DND-41 (cell line): ENCODE measurements at regions not wholly inside any gene's neighbourhood (a gene's known extent, or its start where the extent isn't known, plus 50 kb on each side); places are given as distances from the start of the nearest gene placed in this dataset.

ENCODE experiments used
- ATAC-seq: fragments of 200-7000 bp; cut with Tn5 transposase; 3 replicates; pipeline ENCODE4 v1.9.1; 2021; ENCODE audit warnings: low read depth; ENCODE audit not compliant: insufficient read depth
- DNase-seq: peaks from one replicate; pipeline ENCODE4 v3.0.0-alpha.2; 2020
- H2AFZ ChIP-seq: 2 replicates; pipeline ENCODE4 v1.6.0; 2012; ENCODE audit warnings: low read depth, low read length
- H3K27ac ChIP-seq: 2 replicates; pipeline ENCODE4 v1.5.1; 2012; ENCODE audit warnings: low read length, inconsistent platforms
- H3K27me3 ChIP-seq: fragments of 200-600 bp; sonication (generic); 2 replicates; pipeline ENCODE4 v1.6.0; 2012; ENCODE audit warnings: low read length, mild to moderate bottlenecking, inconsistent platforms; ENCODE audit not compliant: insufficient read depth, poor library complexity
- H3K36me3 ChIP-seq: 2 replicates; pipeline ENCODE4 v1.5.1; 2012; ENCODE audit warnings: low read length, inconsistent platforms; ENCODE audit not compliant: insufficient read depth
- H3K4me1 ChIP-seq: 2 replicates; pipeline ENCODE4 v1.5.1; 2012; ENCODE audit warnings: mild to moderate bottlenecking, low read length; ENCODE audit not compliant: insufficient read depth
- H3K4me2 ChIP-seq: 2 replicates; pipeline ENCODE4 v1.6.0; 2012; ENCODE audit warnings: mild to moderate bottlenecking, moderate library complexity, low read length, inconsistent platforms; ENCODE audit not compliant: insufficient read depth
- H3K4me3 ChIP-seq, 2 experiments: fragments of 200-600 bp in 1 of 2; shearing (Covaris generic) in 1 of 2; 2 replicates each; pipeline ENCODE4 v1.5.1; 2012 to 2016; ENCODE audit warnings: inconsistent platforms in 2 of 2, low read length in 2 of 2, mild to moderate bottlenecking in 2 of 2, low read depth in 1 of 2, moderate library complexity in 1 of 2
- H3K79me2 ChIP-seq: 2 replicates; pipeline ENCODE4 v1.6.0; 2012; ENCODE audit warnings: low read length, inconsistent platforms; ENCODE audit not compliant: insufficient read depth
- H3K9ac ChIP-seq: 2 replicates; pipeline ENCODE4 v1.6.0; 2012; ENCODE audit warnings: low read depth, mild to moderate bottlenecking, inconsistent platforms, low read length, moderate library complexity
- H3K9me3 ChIP-seq: 2 replicates; pipeline ENCODE4 v1.5.1; 2012; ENCODE audit warnings: low read length, moderate library complexity, mild to moderate bottlenecking, inconsistent platforms; ENCODE audit not compliant: insufficient read depth, severe bottlenecking
- H4K20me1 ChIP-seq: 2 replicates; pipeline ENCODE4 v1.6.0; 2012; ENCODE audit warnings: low read length; ENCODE audit not compliant: insufficient read depth
- EZH2 ChIP-seq: IDR thresholded peaks from 3 replicates; pipeline ENCODE4 v1.6.1; 2012; ENCODE audit warnings: borderline replicate concordance, low read depth, mild to moderate bottlenecking, moderate library complexity, low read length, inconsistent platforms; ENCODE audit not compliant: severe bottlenecking
- TF ChIP-seq, protein P1 (sequence below): IDR thresholded peaks from 2 replicates; pipeline ENCODE4 v1.5.1; 2012; ENCODE audit warnings: borderline replicate concordance, low read length, moderate library complexity, mild to moderate bottlenecking; ENCODE audit not compliant: poor library complexity, severe bottlenecking; ENCODE audit errors: extremely low read depth

DNA sequence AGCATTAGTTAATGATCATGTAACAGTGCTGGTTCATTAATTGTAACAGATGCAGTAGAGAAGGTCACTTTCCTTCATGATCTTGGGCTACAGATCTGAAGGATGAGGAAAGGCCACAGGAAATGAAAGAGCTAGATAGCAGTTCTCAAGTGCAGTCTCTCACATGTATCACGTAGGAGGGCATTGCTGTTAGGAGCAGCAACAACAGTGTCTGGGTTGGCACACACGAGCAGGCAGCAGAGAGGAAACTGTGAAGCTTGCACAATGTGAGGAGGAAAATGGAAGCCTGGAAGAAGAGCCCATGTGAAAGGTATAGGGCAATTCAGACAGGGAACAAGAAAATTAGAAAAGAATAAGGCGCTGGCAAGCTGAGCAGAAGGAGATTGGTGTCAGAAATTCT is 1741.5 kb downstream of the PCDH9 start:
- Histone ChIP-seq H3K36me3 (no peaks in the 10 kb centered on the region), H3K4me3 (no peak overlapping the region), H3K27ac (no peak overlapping the region), H4K20me1 (no peaks in the 10 kb centered on the region), H3K9me3 (no peaks in the 10 kb centered on the region), H3K79me2 (no peaks in the 10 kb centered on the region), H3K4me1 (no peaks in the 10 kb centered on the region), H3K4me2 (no peak overlapping the region), H3K9ac (no peak overlapping the region), H3K27me3 (no peaks in the 10 kb centered on the region), H2AFZ (no peak overlapping the region)
- DNase-seq = no peak
- TF ChIP-seq, protein P1, sequence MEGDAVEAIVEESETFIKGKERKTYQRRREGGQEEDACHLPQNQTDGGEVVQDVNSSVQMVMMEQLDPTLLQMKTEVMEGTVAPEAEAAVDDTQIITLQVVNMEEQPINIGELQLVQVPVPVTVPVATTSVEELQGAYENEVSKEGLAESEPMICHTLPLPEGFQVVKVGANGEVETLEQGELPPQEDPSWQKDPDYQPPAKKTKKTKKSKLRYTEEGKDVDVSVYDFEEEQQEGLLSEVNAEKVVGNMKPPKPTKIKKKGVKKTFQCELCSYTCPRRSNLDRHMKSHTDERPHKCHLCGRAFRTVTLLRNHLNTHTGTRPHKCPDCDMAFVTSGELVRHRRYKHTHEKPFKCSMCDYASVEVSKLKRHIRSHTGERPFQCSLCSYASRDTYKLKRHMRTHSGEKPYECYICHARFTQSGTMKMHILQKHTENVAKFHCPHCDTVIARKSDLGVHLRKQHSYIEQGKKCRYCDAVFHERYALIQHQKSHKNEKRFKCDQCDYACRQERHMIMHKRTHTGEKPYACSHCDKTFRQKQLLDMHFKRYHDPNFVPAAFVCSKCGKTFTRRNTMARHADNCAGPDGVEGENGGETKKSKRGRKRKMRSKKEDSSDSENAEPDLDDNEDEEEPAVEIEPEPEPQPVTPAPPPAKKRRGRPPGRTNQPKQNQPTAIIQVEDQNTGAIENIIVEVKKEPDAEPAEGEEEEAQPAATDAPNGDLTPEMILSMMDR = no peak
- TF ChIP-seq EZH2 = no peak
- ATAC-seq = no peak

DNA sequence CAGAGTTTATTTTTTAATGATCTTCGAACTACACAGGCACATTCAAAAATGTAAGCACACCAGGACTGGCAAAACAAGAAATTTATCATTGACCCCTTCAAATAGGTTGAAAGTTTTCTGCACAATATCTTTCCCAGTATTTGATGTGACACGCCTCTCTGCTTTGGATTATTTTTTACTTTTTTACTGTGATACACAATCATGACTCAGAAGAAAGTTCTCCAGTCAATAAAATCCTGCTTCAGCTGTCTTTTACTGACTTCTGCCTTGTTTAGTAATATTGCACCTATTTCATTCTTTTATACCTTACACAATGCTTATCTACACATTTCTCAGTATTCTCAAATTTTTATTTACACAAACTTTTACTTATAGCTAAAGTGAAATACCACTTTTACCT is 1750.4 kb downstream of the PCDH9 start:
- DNase-seq (no peak), ATAC-seq (no peak)
- H3K9ac ChIP-seq = no peak overlapping the region
- H3K27ac ChIP-seq = no peak overlapping the region
- H3K4me3 ChIP-seq = no peak overlapping the region
- no peaks in the 10 kb centered on the region for H4K20me1 ChIP-seq
- no peak overlapping the region for H2AFZ ChIP-seq
- no peaks in the 10 kb centered on the region for H3K9me3 ChIP-seq
- H3K27me3 ChIP-seq = no peaks in the 10 kb centered on the region
- no peaks in the 10 kb centered on the region for H3K36me3 ChIP-seq
- H3K79me2 ChIP-seq = no peaks in the 10 kb centered on the region
- TF ChIP-seq, protein P1 = no peak
- TF ChIP-seq EZH2 = no peak
- no peaks in the 10 kb centered on the region for H3K4me1 ChIP-seq
- H3K4me2 ChIP-seq = no peak overlapping the region

DNA sequence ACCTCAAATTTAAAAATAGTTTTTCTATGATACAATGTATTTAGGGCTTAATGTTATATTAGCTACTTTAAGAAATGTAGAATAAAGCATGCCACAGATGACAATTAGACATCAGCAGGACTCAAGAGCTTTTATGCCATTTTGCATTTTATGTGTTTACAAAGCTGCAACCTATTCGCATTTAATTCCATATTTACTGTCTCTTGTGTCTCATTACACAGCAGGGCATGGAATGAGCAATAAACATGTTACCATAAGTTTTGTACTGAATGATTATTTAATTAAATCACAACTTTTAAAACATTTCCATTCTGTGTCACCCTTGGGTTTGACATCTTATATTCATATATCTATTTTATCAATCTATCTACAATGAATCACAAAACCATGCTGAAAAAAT is 1756.9 kb downstream of the PCDH9 start:
- no peak overlapping the region for H3K9ac ChIP-seq
- no peaks in the 10 kb centered on the region for H3K4me1 ChIP-seq
- no peak overlapping the region for H3K27ac ChIP-seq
- no peak overlapping the region for H2AFZ ChIP-seq
- H3K36me3 ChIP-seq = no peaks in the 10 kb centered on the region
- TF ChIP-seq EZH2 = no peak
- no peaks in the 10 kb centered on the region for H3K27me3 ChIP-seq
- no peaks in the 10 kb centered on the region for H3K79me2 ChIP-seq
- ATAC-seq = no peak
- no peaks in the 10 kb centered on the region for H3K9me3 ChIP-seq
- H4K20me1 ChIP-seq = no peaks in the 10 kb centered on the region
- DNase-seq = no peak
- no peak overlapping the region for H3K4me2 ChIP-seq
- no peak overlapping the region for H3K4me3 ChIP-seq

DNA sequence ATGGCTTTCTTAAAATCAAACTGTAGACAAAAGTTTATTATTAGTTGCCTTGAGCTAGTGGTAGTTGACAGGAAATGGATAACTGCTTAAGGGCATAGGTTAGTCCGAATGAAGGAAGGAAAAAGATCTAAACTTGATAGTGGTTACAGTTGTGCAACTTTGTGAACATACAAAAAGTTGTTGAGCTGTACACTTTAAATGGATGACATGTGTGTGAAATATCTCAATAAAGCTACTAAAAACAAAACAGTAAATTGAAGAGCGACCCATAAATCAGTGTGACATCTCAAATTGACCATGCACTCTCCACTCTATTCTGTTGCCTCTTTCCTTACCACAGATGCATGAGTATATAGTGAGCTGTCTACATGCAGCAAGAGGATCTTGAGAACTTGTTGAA is 1757.8 kb downstream of the PCDH9 start:
- H3K27me3 ChIP-seq = no peaks in the 10 kb centered on the region
- H3K27ac ChIP-seq = no peak overlapping the region
- H3K4me2 ChIP-seq = no peak overlapping the region
- H3K4me1 ChIP-seq = no peaks in the 10 kb centered on the region
- no peak overlapping the region for H3K9ac ChIP-seq
- ATAC-seq (no peak), DNase-seq (no peak)
- H4K20me1 ChIP-seq = no peaks in the 10 kb centered on the region
- H3K36me3 ChIP-seq = no peaks in the 10 kb centered on the region
- H3K4me3 ChIP-seq = no peak overlapping the region
- no peak for TF ChIP-seq EZH2
- TF ChIP-seq, protein P1 = no peak
- no peak overlapping the region for H2AFZ ChIP-seq
- H3K79me2 ChIP-seq = no peaks in the 10 kb centered on the region
- H3K9me3 ChIP-seq = no peaks in the 10 kb centered on the region
